Kidney glomerular epithelial cell (primary cell): ENCODE measurements at regions not wholly inside any gene's neighbourhood (a gene's known extent, or its start where the extent isn't known, plus 50 kb on each side); places are given as distances from the start of the nearest gene placed in this dataset.

Experiments used
- DNase-seq: peaks from one replicate; lab custom pipeline; 2025; lab: John Stamatoyannopoulos, UW

DNA sequence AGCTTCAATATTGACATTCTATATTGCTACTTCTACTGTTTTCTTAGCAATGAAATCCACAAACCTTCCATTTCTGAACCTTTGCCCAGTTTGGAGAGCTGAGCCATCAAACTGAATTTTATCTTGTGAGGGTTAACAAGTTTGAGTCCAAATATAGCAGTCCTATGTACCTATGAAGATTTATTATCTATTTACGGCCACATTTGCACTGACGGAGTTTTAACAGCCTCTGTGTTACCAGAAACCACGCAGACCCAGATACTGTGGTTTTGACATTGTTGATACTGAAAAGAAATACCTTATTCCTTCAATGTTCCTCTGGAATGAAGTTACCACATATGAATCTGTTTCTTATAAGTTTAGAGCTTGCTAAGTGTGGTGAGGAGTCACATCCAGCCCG is 172.6 kb downstream of the FGFR2 start:
- no peak for DNase-seq

DNA sequence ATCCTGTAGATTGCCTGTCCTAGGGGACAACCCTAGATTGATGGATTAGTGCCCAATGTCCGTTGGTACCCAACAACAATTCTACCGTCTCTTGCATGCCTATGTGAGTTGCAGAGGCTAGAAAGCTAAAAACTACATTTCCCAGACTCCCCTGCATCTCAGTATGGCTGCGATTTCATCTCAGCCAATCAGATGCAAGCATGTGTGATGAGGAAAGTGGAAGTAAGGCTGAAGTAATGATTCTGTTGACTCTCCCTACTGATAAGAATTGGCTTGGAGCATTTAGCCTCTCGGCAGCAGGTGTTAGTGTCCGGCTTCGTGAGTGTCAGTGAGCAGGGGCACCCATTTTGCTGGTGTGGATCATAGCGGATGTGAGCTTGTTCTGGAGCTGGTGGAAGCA is 171.9 kb downstream of the FGFR2 start:
- DNase-seq = no peak
